NCI-H774 (cell line): ENCODE measurements at regions not wholly inside any gene's neighbourhood (a gene's known extent, or its start where the extent isn't known, plus 50 kb on each side); places are given as distances from the start of the nearest gene placed in this dataset.

Experiments
- DNase-seq: peaks from one replicate; lab custom pipeline; 2025; lab: John Stamatoyannopoulos, UW

DNA sequence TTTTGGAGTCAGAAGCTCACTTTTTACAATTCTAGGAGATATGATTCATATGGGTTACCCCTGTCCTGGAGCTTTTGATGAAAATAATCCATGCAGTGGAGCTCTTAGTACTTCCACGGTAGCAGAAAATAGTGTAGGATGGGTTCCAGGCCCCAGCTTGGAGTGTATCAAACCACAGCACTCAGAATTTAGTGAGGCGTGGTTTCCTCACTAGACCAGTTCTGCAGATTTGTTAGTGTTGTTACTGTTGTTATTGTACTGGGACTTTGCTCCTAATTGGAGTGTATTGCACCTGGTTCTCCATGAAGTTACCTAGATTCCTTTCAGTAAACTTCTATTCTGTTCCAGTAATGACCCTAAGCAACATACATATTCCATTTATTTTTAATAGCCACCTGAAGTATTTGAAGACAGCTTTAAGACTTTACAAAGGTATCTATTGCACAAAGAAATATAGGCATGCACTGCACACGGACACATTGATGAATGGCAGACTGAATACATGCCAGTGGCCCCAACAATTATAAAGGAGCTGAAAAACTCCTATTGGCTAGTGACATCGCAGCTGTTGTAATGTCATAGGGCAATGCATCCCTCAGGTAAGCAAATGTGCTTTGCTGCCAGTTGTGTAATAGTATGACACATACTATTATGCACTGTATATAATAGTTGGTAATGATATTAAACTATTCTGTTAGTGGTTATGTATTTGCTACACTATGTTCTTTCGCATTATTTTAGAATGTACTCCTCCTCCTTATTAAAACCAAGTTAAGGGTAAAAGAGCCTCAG is 1058.0 kb downstream of the KCNT2 start:
- DNase-seq: no peak

DNA sequence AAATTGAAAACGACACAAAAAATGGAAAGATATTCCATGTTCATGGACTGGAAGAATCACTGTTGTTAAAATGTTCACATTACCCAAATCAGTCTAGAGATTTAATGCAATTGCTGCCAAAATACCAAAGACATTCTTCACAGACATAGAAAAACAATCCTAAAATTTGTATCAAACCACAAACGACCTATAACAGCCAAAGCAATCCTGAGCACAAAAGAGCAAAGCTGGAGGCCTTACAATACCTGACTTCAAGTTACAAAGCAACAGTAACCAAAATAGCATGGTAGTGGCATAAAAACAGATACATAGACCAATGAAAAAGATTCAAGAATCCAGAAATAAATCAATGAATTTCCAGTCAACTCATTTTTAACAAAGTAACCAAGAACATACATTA is 1077.3 kb downstream of the KCNT2 start:
- no peak for DNase-seq

DNA sequence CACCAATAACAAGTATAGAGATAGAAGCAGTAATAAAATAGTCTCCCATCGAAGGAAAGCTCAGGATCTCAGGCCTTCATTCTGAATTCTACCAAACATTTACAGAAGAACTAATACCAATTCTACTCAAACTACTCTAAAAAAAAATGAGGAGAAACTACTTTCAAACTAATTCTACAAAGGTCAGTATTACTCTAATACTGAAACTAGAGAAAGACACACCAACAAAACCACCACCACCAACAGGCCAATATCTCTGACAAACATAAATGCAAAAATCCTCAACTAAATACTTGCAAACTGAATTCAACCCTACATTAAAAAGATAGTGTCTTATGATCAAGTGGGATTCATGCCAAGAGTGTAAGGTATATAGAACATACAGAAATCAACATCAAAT is 1078.4 kb downstream of the KCNT2 start:
- no peak for DNase-seq

DNA sequence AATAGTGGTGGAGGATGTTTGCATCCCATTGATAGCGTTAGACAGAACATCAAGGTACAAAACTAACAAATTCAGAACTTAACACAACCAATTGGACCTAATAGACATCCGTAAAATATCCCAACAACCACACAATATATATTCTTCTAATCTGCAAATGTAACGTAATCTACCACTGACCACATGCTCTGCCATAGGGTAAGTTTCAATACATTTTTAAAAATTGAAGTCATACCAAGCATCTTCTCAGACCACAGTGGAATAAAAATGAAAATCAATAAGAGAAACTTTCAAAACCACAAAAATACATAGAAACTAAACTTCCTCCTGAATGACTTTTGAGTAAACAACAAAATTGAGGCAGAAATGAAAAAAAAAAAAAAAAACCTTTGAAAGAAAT is 1087.5 kb downstream of the KCNT2 start:
- DNase-seq: no peak

DNA sequence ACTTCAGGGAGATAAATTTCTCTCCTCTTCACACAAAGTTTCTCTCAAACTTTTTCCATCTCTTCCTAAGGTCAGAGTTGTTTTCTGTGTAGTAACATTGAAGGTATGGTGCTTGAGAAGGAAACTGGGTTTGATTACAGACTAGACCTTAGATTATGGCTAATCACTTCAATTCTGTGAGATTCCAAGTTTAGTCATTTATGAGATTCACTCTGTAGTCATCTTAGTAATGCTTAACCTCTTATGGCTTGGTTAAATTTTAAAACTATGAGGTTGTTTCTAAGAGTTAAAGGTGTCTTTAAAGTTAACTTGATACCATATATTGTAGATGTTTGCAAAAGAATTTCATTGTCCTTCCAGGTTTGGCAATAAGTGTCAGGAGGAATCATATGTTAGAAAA is 1092.2 kb downstream of the KCNT2 start:
- DNase-seq: no peak

DNA sequence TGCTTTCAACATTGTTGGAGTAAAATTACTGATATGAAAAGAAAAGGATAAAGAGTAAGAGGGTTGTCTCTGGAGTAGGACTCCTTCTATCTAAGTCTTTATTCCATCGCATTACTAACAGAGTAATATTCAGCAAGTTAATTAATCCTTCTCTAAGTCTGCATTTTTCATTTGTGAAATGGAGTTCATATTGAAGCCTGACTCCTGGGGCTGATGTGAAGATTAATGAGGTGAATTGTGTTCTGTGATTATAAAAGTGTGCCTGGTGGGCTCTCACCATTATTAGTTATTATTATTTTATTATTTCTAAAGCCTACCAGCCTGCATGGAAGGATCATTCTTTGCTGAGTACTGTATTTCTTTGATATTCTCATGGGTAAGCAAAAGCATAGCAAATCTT is 1096.7 kb downstream of the KCNT2 start:
- DNase-seq: no peak

DNA sequence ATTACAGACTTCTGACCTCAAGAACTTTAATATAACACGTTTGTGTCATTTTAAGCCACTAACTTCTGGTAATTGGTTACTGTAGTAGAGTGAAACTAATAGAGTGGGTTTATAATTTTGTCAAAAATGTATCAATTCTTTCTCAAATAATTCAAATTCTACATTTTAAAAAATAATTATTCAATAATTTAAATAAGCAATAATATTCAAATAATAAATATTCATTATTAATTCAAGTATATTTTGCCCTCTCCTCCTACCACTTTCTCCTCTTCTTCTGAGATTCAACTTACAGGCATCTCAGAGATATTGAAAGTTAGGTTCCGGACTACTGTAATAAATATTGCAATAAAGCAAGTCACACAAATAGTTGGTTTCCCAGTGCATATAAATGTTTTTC is 1107.1 kb downstream of the KCNT2 start:
- no peak for DNase-seq

DNA sequence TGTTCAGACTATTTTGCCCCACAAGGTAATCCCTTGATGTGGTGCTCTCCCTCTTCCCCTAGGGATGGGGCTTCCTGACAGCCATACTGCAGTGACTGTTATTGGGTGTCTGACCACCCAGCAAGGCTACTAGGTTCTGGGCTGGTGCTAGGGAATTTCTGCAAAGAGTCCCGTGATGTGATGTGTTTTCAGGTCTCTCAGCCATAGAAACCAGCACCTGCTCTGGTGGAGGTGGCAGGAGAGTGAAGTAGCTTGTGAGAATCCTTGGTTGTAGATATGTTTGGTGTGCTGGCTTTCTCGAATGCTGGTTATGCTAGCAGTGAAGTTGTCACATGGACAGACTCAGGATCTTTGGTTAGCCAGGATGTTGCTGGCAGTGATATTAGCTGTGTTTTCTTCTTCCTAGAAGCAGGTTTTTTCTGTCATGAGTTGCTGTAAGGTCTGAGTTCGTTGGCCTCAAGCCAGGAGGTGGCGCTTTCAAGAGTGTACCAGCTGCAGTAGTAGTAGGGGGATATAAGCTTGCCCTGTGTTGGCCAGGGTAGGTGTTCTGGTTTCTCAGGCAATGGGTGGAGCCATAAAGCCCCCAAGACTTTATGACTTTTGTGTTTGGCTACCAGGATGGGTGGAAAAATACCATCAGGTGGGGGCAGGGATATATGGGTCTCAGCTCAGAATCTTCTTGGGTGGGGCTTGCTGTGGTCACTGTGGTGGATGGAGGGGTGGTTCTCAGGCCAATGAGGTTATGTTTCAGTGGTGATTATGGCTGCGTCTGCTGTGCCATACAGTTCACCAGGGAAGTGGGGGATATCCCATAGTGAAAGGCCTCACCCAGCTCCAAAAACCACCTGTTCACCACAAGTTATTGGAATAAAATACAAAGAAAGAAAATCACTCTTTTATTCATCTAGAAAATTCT is 1112.3 kb downstream of the KCNT2 start:
- DNase-seq: no peak

DNA sequence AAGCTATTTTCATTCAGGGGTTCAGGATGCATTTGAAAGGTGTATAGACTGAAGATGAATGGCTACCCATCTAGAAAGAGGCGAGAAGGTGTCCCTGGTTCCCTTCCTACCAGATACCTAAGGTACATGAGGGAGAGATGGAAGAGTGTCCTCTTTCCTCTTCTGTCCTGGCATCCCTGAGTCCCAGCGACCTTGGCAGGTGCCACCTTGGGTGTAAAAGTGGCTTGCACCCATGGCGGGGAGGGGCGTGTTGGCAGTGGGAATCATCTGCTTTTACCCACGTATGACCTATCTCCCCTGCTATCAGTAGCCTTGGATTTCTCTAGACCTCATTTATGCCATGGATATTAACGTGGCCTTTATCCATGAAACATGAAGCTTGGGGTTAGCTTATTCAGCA is 1126.1 kb downstream of the KCNT2 start:
- no peak for DNase-seq

DNA sequence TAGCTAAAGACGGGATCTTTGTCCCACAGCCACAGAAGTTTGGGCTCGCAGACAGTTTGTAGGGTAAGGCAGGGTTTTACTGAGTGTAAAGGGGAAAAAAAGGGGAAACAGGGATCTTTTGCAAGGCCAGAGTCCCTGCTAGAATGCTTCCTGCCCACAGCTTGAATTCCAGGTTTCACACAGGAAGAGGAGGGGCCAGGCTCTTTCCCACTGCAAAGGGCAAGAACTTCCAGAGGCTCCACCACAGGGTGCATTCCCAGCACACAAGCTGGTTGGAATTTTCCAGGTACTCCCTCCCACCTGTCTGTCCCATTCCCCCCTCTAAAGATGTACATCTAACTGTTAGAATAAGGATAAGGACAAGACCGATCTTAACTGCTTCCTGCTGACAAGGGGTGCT is 1126.9 kb downstream of the KCNT2 start:
- DNase-seq: no peak

DNA sequence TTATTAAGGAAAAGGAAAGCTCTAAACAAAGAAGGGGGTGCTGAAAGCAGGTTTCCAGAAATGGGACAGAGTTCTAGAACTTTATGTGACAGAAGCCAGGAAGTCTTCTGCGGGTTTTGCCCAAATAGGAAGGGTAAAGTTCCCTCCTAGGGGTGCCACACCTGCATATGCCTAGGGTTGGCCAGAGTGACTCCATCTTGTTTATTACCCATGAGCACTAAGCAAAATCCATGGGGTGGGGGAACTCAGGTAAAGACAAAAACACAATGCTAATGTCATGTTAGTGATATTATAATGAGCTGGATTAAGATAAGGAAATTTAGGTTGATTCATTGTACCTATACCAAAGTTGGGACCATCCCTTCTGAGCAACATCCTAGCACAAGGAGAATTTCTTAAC is 1132.7 kb downstream of the KCNT2 start:
- DNase-seq: no peak

DNA sequence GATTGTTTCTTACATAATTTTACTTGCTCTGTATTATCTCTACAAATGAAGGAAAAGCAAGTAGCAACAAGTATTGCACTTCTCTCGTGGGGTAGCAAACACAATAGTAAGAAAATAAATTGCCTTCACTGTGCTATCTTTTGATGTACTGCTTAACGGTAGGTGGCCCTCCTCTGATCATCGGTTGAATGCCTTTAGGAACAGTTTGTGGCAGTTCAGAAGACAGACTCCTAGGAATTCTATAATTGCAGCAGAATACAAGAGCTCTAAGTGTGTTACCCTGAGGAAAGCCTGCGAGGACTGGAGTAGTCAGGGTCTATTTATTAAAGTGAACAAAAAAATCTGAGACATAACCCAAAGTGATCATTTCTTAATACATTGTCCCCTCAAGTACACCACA is 1135.9 kb downstream of the KCNT2 start:
- DNase-seq: no peak

DNA sequence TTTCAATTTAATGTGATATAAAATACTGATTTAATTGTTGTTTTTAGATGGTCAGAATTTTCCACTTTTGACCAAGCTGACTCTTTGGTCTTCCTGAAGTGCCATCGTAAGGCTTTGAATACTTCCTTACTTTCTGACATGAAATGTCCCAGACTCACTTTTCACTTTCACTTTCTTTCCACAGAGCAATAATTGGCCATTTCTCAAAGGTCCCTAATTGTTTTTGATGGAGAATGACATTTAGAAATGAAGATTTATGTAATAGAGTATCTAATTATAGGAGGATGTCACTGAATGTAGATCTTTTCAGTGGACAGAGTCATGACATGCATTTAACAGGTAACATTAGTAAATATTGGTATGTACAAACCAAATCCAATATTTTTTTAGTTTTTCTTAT is 1141.6 kb downstream of the KCNT2 start:
- no peak for DNase-seq

DNA sequence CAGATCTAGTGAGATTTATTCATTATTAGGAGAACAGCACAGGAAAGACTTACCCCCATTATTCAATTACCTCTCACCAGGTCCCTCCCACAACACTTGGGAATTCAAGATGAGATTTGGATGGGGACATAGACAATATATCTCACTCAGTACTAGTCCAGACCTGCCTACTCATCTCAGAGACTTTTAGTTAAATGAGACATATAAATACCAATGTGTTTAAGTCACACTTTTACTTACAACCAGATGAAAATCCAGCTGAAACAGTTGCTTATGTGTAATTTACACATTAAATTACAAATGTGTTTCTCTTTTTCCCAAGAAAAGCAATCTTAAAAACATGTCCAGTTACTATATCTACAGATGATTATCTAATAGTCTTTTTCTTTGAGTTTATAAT is 1145.6 kb downstream of the KCNT2 start:
- no peak for DNase-seq

DNA sequence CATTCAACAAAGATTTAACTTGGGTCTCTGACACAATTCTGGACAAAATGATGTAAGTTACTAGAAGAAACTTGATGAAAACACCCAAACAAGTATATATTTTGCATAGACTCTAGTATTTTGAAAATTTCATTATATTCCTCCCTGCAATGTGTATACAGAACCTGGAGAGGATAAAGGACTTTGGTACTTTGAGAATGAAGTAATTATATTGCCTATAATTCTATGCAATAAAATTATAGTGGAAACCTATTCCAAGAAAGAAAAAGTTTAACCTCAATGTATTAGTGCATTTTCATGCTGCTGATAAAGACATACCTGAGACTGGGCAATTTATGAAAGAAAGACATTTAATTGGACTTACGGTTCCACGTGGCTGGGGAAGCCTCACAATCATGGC is 1146.1 kb downstream of the KCNT2 start:
- no peak for DNase-seq

DNA sequence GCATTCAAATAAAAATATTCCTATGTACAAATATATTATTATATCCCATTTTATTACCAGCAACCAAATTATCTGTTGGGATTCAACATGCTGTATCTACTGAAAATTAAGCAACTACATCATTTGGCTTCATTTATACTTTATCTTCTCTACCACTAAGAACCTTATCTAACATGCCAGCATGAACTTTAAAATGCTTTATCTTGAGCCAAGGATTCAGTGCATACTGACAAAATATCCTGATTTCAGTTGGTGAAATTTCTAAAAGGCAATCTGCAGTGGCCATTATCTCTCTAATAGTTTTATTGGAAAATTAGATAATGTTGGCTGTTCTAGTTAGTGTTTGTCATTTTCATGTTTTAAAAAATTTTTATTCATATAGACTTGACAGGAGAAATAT is 1149.9 kb downstream of the KCNT2 start:
- no peak for DNase-seq

DNA sequence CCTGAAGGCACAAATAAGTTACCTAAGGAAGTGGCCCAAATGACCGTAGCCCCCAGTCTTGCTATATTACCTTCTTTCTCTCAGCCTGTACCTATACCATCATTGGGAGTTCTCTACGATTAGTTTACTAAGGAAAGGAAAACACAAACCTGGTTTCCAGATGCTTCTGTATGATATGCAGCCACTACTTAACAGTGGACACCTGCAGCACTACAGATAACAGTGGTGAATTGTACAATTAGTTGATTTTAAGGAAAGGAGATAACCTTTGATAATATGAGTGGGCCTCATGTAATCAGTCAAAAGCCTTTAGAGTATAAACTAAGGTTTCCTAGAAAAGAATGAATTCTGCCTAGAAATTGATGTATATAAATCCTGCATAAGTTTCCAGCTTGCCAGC is 1157.4 kb downstream of the KCNT2 start:
- DNase-seq: no peak

DNA sequence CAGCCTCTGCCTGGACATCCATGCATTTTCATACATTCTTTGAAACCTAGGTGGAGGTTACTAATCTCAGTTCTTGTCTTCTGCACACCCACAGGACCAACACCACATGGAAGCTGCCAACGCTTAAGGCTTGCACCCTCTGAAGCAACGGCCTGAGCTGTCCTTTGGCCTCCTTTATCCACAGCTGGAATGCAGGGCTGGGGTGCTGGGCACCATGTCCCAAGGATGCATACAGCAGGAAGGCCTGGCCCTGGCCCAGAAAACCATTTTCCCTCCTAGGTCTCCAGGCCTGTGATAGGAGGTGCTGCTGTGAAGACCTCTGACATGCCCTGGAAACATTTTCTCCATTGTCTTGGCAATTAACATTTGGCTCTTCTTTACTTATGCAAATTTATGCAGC is 1168.6 kb downstream of the KCNT2 start:
- DNase-seq: no peak

DNA sequence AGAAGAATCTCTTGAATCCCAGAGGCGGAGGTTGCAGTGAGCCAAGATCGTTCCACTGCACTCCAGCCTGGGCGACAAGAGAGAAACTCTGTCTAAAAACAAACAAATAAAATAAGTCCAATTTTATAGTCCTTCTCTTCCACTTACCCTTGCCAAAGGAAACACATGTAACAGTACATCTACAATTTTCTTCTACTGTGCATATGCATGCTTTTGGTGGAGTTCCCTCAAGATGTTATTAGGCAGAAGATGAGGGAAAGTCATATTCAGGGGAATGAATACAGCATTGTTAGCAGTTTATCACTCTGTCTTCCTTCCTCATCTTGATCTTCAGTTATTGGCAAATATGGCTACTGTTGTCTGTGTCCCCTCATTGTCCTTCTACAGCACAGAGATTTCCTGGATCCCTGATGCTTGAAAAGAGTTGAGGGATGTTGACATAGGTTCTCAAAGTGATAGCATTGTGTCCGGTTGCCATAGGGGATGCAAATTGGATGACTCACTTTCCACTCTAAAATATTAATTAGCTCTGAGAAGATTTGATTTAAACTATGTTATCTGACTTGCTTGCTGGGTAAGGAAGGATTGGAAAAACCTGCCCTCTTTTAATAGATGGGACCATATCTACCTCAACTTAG is 1173.6 kb downstream of the KCNT2 start:
- no peak for DNase-seq

DNA sequence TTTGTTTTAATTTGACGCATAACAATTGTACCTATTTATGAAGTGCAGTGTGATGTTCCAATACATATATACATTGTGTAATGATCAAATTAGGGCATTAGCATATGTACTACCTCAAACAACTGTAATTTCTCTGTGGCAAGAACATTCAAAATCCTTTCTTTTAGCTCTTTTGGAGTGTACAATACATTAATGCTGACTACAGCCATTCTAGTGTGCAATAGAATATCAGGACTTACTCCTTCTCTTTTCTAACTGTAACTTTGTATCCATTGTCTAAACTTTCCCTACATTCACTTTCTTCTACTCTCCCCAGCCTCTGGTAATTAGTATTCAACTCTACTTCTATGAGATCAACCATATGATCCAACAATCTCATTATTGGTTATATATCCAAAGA is 1177.4 kb downstream of the KCNT2 start:
- no peak for DNase-seq

DNA sequence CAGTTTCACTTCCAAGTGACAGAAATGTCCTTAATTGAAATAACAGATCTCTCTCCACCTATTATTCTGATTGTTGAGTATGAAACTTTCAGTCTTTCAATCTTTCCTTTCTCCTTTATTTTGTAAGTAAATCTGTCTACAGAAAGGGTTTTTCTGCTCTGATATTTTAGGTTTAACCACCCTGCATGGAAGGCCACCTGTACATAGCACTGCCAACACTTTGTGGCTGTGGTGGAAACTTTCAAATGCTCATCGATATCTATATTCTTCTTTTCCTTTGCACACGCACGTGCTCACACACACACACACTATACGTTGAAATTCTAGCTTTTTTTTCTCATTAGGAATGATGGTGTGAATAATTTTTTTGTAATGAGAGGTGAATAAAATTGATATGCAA is 1179.3 kb downstream of the KCNT2 start:
- no peak for DNase-seq

DNA sequence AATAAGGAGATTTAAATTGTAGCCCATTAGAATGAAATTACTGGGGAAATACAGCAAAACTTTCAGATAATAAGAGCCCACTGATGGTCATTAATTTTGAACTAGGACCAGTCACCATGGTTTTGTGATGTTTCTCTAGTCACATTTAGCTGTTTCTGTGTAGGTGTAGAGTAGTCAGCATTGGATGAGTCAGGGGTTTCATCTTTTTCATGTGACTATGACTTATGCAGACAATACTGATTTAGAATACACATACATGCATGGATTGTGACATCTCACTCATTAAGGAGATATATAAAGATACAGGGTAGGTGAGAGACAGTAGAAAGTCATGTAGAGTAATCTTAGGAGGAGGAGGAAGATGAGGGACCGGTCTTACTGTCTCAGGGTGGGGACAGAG is 1192.7 kb downstream of the KCNT2 start:
- DNase-seq: no peak

DNA sequence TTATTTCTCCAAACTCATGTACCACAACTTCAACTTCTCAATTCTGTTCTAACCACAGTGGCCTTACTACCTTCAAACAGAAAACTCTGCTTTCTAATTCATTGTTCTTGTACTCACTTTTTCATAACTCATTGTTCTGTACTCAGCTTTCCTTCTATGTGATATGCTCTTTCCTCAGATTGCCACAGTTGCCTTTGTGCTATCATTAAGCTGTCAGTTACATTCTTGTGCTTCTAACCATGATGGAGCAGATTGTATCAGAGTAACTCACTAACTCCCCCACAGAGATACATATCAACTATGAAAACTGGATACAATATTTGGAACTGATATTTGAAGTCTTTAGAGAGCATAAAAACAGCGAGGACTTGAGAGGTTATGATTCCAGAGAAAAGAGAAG is 1213.7 kb downstream of the KCNT2 start:
- DNase-seq: no peak
